Ammon's horn (tissue), 1 donor: ENCODE measurements at regions not wholly inside any gene's neighbourhood (a gene's known extent, or its start where the extent isn't known, plus 50 kb on each side); places are given as distances from the start of the nearest gene placed in this dataset.
"Not testable (repeated sequence)": the region's sequence is repeated elsewhere in the genome, so short reads cannot be mapped to it uniquely, and the experiment has no call there.

Experiments used
- DNase-seq: peaks from one replicate; pipeline ENCODE4 v3.0.0-alpha.2; 2016; ENCODE audit warnings: low spot score

DNA sequence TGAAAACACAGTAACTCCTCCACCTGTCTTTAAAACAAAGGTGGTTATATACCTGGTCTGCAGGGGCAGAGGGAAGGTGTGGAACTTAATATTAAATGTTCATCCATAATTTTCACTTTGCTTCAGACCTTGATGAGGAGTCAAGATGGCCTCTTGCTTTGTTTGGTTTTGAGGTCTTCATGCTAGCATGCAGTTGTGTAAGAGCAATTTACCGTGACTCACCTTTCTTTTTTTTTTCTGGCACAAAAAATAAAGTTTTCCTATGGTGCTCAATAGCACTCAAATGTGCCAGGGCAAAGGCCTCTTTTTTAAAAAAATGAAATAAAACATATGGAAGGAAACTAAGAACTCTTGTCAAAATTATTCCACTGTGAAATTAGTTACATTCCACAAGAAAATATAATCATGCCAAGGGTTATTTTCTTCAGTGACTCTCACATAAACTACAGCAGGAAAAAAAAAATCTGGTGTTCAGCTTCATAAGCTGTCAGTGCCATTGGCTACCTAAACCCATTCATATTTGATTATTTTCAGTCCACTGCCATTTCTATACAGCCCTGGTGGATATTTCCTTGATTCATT lies 128.2 kb downstream of the SLC7A11 start:
- DNase-seq: no peak

DNA sequence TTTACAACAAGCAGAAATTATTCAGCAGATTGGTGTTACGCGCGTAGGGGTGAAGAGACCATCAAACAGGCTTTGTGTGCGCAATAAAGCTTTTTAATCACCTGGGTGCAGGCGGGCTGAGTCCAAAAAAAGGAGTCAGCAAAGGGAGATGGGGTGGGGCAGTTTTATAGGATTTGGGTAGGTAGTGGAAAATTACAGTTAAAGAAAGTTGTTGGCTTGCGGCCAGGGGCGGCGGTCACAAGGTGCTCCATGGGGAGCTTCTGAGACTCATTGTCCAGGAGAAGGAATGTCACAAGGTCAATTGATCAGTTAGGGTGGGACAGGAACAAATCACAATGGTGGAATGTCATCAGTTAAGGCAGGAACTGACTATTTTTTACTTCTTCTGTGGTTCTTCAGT lies 129.3 kb downstream of the SLC7A11 start:
- not testable (repeated sequence) for DNase-seq

DNA sequence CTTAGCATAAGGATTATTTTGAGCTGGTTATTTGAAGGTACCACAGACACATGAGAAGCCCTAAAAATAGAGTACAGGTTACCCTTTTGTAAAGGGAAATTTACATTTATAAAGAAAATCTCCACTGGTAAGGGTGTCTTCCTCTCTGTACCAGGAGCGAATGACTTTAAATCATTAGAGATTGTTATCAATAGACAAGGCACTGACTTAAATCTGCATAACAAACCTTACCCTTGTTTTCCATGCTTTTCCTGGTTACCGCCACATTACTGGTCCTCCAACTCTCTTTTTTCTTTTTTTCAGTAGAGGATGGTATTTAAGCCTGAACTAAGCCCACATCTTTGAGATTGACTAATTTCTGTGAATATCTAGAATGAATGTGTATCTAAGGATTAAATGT lies 129.8 kb downstream of the SLC7A11 start:
- DNase-seq: no peak

DNA sequence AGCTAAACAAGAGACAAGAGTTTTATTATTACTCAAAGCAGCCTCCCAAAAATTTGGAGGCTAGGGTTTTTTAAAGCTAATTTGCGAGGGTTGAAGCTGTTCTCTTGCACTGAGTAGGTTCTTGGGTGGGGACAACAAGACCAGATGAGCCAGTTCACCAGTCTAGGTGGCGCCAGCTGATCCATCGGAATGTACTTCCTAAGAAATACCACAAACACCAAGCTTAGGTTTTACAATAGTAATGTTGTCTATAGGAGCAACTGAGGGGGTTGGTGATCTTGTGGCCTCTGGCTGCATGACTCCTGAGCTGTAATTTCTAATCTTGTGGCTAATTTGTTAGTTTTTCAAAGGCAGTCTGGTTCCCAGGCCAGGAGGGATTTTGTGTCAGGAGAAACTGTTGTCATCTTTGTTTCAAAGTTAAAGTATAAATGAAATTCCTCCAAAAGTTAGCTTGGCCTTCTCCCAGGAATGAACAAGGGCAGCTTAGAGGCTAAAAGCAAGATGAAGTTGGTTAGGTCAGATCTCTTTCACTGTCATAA lies 130.6 kb downstream of the SLC7A11 start:
- no peak for DNase-seq

DNA sequence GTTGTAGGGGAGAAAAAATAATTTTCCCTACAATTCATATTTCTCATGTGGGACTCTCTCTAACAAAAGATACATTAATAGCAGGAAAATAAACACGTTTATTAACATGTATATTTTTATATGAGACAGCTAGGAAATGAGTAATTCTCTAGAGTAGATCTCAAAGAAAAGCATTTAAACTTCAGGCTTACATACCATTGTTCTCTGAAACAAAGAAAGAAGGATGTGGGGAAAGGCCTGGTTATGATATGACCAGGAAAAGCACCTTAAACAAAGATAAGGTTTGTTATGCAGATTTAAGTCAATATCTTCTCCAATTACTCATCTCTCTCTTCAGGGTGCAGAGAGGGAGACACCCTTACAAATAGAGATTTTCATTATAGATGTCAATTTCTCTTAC lies 131.3 kb downstream of the SLC7A11 start:
- no peak for DNase-seq

DNA sequence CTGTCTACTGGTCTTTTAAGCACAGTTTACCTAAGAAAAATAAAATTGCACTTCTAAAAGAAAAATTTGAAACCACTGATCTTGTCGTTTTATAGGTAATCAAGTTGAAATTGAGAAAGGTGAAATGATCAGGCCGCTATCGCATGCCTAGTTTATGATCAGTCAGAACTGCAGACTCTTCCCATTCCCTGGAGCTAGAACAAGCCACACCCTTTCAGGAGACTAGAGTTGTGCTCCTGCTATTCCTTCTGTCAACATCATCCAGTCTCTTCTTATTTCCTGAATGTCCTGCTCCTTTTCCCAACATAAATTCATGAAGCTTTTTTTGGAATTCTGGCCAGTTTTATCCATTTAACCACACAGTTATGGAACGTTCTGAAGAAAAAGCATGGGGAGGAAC lies 135.1 kb downstream of the SLC7A11 start:
- no peak for DNase-seq

DNA sequence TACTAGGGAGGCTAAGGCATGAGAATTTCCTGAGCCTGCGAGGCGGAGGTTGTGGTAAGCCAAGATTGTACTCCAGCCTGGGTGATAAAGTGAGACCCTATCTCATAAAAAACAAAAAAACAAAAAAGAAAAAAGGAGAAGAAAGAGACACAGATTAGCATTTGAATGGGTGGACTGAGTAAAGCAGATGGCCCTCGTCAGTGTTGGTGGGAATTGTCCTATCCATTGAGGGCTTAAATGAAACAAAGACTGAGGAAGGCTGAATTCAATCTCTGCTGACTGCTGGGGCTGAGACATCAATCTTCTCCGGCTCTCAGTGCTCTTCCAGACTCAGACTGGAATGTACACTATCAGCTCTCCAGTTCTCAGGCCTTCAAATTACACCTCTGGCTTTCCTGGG lies 136.8 kb downstream of the SLC7A11 start:
- DNase-seq: no peak

DNA sequence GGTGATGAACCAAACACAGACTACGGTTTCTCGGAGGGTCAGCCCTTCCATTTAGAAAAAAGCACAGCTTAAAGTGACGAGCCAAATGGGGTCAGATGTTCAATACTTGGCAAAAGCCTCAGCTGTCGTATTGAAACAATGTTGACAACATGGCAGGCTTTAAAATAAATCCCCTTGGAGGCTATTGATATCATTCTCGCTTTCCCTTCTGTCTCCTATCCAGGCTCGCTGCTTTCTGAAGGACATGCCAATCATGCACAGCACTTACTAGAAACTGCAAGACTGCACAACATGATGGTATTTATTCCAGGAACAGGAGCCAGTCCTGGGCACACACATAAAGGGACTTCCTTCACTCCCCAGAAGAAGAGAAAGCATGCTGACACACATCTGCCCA lies 137.9 kb downstream of the SLC7A11 start:
- DNase-seq: no peak

DNA sequence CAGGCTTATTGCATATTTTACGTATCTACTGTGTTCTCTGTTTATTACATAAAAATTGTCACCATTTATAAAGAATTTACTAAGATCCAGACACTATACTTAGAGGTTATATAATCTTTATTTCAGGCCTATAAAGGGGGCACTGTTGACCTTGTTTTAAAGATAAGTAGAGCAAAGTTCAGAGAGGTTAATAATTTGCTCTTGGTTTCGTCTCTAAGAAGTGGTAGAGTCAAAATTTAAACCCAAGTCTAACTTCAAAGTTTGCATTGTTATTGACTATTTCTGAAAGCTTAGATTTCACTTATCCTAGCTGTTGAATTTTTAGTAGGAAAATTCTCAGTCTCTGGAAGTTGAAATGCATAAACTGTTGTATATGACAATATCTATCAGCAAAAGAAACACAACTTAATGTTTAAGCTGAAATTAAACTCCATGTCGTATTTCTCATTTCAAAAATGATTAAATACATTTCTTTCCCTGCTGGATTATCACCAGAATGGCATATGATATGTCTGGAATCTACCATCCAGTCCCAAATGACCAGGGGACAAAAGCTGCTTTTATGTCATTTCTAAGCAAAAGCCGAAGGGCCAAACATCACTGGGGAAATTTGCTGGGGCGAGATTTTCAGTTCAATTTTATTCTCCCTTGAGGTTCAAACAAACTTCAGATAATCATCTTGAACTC lies 138.4 kb downstream of the SLC7A11 start:
- no peak for DNase-seq

DNA sequence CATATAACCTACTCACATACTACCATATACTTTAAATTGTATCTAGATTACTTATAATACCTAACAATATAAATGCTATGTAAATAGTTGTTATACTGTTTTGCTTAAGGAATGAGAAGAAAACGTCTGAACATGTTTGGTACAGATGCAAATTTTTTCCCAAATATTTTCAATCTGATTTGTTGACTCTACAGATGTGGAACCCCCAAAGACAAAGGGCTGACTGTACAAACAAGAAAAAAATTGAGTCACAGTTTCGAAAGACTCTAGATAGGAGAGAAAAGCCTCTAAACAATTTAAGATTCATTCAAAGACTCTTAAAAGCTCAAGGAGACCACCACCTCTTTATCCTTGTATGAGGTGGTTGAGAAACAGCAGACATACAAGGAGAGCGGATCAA lies 142.8 kb downstream of the SLC7A11 start:
- no peak for DNase-seq

DNA sequence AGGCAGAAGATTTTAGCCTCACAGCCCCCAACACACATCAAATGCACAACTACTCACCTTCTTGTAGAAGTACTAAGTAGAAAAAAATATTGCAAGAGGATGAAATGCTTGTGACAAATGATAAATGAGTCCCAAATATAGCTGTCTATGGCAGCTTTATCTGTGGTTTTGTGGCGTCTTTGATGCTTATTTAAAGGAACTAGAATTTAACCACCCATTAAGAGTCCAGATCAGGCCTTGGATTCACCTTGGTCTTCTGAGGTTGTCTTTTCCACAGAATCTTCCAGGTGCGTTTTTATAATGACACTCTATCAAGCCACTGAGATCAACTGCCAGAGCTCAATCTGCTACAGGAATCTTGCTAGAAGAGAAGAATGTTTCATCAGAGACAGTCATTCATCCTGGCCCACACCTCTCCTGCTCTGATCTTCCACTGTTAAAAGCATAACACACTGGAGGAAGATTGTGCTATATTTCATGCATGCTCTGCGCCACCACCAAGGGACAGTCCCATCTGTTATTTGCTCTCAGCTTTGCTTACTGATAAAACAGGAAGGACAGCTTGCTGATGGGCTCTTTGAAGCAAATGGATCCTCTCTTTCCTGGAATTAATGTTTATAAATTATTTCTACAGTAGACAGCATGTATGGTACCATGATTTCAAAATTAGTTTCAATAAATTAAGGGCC lies 144.1 kb downstream of the SLC7A11 start:
- no peak for DNase-seq

DNA sequence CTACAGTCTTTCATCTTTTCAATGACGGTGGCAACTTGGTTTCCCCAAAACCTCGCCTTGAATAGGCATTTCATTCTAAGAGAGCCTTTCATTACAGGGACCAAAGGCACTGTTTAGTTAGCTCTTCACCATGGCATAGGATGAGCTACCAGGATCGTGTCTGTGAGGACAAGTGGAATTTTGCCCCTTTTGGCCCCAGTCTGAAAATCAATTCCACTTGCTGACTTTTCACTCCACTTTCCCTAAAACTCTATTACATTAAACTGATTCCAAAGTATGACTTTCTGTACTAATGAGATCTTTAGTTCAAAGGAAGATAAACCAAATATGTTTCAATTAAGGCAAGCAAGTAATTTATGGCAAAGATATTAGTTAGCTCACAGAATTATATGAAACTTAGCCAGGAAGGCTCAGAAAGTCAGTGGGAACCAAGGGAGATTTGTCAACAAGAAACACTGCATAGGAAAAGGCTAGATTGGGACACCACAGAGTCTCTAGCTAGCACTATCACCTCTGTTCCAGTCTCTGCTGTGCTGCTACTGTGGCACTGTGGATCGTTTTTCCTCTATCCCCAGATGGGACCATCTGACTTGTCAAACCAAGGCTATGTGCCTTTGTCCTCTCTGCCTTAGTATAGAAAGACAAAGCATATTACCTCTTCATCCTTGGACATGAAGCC lies 145.6 kb downstream of the SLC7A11 start:
- DNase-seq: no peak

DNA sequence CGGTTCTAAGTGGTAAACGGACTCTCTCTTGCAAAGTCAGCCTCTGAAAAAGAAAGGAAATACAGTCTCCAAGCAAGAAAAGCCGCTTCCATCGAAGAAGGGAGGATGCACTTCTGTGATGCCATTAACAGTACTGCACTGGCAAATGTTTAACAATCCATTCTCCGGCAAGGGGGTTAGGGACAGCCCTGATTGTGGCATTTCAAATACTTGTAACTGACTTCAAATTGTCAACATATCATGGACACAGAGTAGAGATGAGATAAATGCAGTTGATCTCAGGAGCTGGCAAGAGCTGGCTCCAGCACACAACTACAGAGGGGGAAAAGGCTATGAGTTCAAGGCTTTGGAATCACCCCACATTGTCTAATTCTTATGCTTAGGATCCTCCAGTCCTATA lies 146.8 kb downstream of the SLC7A11 start:
- DNase-seq: no peak

DNA sequence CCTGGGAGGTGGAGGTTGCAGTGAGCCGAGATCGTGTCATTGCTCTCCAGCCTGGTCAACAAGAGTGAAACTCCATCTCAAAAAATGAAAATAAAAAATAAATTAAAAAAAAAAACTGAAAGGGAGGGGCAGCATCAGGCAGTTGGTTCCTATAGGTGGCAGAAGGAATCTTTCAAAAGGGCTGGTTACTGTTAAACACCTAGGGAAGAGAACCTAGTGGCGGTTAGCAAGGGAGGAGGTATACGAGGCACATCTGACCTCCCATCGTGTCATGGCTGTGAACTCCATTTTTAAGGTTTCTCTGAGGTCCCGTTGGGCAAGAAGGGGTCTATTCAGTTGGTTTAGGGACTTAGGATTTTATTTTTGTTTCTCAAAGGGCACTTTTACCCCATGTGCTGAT lies 150.1 kb downstream of the SLC7A11 start:
- no peak for DNase-seq

DNA sequence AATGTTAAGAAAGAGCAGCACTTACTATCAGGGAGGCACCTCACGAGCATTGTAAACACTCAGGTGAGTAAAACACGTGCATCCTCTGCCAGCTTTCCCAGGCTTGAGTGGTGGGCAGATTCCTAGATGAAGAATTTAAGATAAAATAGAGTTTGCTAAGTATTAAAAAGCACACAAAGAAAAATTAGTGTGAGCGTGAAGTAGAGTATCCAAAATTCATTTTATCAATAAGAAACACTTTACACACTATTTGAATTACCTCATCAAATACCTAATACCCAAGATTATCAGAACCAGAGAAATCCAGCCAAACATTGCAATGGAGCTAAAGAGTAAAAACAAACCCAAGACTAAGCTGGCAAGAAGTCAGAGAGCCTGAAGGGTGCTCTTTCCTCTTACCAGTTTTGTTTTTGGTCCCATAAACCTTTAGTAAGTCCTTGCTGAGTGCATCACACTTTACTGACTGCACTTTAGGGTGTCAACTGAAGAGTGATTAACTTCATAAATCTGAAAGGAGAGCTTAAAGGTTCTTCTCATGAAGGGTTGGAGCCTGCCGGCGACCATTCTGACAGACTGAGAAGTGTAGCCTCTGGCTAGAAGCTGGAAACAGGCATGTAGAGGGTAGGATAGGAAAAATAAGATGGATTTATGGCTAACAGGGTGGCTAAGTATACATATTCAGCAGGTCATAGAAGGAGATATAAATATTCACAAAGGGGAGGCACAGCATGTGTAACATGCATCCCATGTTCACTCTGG lies 151.1 kb downstream of the SLC7A11 start:
- DNase-seq: no peak

DNA sequence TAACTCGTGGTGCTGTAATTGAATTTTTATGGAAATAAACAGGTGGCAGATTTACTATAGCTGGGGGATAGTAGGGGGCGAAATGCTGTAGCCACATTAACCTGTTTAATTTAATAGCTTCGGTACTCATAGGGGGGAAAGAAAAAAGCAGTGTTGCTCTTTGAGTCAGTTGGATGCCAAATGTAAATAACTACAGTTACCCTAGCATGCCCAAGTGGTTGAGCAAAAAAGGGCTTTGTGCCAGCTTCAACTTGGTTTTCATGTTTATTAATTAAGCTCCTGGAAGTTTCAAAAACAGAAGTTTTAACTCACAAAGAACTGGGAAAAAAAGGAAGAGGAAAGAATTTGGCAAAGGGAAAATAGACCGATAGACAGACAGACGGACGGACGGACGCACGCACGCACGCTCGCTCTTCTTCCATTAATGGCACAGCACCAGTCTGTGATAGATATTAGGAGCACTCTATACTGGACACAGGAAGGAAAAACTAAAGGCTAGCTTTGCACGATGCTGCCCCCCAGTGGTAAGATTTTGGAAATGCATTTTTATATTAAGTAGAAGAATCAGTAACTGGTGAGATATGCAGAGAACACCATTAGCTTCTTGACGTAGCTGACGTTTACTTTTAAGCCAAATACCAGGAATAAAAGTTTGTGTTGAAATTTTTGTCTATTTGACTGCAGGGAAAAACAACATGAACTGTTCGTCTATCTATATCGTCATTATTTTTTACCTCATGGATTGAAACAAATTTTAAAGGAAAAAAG lies 151.8 kb downstream of the SLC7A11 start:
- peak; percentile 84 for DNase-seq

DNA sequence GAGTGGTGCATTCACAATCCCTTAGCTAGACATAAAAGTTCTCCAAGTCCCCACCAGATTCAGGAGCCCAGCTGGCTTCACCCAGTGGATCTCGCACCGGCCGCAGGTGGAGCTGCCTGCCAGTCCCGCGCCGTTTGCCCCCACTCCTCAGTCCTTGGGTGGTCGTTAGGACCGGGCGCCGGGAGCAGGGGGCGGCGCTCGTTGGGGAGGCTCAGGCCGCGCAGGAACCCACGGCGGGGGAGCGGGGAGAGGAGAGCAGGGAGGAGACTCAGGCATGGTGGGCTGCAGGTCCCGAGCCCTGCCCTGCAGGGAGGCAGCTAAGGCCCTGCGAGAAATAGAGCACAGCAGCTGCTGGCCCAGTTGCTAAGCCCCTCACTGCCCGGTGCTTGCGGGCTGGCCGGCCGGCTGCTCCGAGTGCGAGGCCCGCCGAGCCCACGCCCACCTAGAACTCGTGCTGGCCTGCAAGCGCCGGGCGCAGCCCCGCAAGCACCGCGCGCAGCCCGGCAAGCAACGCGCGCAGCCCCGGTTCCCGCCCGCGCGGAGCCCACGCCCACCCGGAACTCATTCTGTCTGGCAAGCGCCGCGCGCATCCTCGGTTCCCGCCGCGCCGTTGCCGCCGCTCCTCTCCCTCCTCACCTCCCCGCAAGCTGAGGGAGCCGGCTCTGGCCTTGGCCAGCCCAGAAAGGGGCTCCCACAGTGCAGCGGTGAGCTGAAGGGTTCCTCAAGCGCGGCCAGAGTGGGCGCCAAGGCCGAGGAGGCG lies 153.5 kb downstream of the SLC7A11 start:
- no peak for DNase-seq

DNA sequence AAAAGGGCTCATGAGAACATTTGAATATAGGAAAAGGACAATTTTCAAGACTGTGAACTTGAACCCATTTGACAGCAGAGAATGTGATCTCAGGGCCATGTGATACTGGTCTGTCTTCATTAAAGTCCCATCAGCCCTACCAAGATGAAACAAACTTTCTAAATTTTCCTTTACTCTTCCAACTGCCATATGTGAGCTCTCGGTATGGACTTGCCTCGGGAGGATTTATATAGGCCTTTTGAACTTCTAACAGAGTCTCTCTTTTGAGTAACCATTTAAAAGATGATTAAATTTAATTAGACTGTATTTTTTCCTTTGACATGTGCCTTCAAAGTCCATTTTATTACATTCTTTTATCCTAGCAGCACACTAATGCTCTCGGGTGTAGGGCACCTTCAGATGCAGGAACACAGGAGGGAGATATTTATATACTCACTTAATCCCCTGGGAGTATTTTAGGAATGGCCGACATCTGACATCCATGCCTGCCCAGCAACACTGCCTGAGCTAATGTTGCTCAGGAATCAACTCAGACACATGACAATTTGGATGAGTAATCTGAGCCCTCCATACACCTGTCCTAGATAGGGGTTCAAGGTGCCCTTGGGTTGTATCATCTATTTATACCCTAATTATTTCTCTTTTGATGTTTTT lies 155.0 kb downstream of the SLC7A11 start:
- DNase-seq: no peak

DNA sequence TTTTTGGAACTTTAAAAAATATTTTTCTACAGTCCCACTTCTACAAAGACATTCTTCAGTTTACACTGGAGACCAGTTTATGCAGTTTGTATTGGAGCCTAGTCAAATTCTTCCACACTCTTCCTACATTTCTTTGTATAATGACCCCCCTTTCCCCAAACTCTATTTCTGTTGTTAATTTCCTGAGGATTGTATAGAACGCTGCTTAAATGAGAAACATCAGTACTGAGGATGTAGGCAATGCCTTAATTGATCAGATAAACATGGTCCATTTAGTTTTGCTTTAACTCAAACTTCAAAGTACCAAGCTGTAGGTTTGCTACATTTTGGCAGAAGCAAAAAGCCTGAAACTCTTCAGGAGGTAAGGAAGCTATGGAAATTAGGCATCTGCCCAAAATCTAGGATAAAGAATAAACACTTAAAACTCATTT lies 155.5 kb downstream of the SLC7A11 start:
- no peak for DNase-seq

DNA sequence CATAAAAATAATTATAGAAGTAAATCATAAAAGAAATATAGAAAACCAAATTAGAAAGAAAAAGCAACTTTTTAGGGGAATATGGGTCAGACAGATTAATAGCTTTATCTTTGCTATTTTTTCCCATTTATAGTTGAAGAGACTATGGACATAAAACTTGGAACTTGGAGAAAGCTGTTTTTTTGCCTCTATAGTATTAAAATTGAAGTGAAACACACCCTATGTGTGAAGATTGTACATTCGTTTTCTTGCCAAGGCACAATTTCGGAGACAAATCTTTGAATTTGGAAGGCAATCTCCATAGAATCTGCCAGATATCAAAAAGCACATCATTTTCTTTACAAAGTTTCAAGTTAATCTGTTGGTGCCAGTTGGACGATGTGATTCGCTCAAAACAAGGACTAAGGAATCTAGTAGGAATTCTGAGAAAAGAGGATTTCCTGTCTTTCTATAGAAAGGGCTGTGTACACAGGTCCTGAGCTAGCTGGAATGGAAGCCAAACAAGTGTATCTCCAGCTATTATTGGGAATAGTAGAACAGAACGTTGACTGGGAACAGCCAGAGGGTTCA lies 156.3 kb downstream of the SLC7A11 start:
- no peak for DNase-seq
